ENCODE measurements at regions not wholly inside any gene's neighbourhood (a gene's known extent, or its start where the extent isn't known, plus 50 kb on each side); places are given as distances from the start of the nearest gene placed in this dataset.
A peak's percentile ranks its signal among the peaks of the same experiment; 100 is the strongest.

DNA sequence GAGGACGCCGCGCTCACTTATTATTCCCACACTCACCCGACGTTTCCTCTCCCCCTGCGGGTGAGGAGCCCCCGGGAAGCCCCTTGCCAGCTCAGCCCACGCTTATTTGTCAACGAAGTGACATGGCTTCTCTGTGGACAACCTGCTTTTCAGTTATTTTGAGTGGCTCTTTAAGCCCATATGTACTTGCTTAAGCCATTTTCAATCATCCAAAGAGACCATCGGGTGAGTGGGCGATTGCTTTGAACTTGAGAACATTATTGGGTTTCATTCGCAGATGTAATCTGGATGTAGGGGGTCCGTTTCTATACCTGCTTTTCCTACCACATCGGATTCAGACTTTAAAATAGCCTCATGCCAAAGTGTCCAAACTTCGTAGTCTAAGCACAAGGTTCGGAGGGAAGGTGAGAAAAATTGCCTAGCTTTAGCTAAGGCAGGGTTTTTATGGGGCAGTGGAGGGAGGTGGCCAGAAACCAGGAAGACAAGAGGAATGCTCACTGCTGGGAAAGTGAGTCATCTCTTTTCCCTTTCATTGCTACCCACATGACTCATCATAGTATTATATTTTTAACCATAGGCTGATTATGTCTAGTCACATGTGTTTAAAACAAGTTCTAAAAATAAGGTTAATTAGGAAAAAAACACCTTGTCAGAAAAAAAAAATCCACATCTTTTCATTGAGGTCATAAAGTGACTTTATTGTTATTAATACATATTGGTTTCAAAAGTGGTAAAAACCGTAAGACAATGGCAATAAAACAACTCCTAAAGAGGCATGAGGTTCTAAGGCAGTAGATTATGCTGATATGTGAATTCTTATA lies 773.1 kb upstream of the NR2F2 start:
- DNase-seq (ENCODE audit: insufficient read length, low spot score) (peak; percentile 18), FAIRE-seq (peak; percentile 81)
- TF ChIP-seq POLR2A (IDR thresholded peaks at IDR 0.05; ENCODE audit: low read depth, low read length): no peak

DNA sequence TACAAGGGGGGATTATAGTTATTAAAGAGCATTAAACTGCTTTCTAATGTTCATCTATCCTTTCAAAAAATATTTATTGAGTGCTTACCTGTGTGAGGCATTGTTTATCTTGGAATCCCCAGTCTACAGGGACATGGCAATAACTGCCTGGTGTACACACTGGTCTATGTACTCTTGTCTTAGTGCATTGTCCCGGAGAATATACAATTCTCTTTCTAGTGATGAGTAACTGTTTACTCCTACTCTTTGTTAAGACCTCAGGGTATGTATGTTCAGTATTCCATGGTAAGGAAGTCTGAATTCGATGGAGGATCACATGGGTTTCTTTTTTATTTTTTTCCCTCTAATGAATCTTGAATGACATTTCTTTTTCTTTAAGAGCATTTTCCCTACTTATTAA lies 772.4 kb upstream of the NR2F2 start:
- DNase-seq (ENCODE audit: insufficient read length, low spot score) (no peak), FAIRE-seq (no peak)
- TF ChIP-seq POLR2A (IDR thresholded peaks at IDR 0.05; ENCODE audit: low read depth, low read length): no peak

DNA sequence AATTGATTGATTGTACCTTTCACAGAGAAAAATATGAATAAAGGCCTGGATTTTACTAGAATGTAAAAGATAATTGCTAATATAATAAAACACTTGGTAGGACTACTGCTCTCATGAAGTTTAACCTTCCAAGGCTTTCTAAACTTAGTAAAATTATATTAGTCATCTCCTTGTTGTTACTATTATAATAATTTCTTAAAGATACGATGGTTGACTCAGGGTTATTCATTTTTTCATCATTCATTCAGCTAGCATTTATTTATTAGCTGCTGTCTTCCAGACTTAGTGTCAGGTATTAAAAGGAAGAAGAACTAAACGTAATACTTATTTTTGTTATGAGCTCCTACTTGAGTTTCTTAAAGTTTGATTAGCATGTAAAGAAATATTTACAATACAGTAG lies 771.6 kb upstream of the NR2F2 start:
- DNase-seq (ENCODE audit: insufficient read length, low spot score) (no peak), FAIRE-seq (no peak)
- TF ChIP-seq POLR2A (IDR thresholded peaks at IDR 0.05; ENCODE audit: low read depth, low read length): no peak

DNA sequence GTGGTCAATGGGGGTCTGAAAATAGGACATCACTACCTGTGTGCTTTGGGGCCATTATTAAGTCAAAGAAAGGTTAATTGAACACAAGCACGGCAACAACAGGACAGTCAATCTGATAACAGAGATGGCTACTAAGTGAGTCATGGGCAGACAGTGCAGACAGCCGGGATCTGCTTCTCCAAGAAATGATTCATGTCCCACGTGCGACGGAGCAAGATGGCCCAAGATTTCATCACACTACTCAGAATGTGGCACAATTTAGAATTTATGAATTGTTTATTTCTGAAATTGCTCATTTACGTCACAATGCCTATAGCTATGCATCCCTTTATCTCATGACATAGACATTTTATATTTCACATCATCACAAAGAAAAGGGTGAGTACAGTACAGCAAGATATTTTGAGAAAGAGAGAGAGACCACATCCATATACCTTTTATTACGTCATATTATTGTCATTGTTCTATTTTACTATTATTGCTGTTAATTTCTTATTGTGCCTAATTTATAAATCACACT lies 770.6 kb upstream of the NR2F2 start:
- peak; percentile 5 for DNase-seq (ENCODE audit: insufficient read length, low spot score)
- TF ChIP-seq POLR2A (IDR thresholded peaks at IDR 0.05; ENCODE audit: low read depth, low read length): no peak
- FAIRE-seq: peak; percentile 92

GRCh38 chr15:95561463-95561862 lies 769.0 kb upstream of the NR2F2 start:
- DNase-seq (ENCODE audit: insufficient read length, low spot score) (no peak), FAIRE-seq (no peak)
- no peak for TF ChIP-seq POLR2A (IDR thresholded peaks at IDR 0.05; ENCODE audit: low read depth, low read length)

DNA sequence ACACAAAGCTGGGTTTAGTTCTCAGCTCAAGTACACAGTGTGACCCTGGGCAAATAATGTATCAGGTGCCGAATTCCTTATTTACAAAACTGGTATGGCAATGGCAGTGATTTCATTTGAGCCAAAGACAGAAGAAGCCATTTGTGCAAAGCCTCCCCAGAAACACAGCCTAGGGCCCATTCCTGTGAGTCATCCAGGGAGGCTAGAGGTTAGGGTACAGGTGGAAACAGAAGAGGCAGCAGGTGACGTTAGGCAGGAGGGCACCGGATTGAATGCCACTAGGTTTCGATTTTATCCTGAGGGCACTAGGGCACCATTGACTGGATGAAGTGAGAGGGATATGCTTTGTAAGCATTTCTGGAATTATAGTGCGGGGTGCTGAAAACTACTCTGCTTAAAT lies 766.9 kb upstream of the NR2F2 start:
- no peak for FAIRE-seq
- DNase-seq (ENCODE audit: insufficient read length, low spot score): no peak
- no peak for TF ChIP-seq POLR2A (IDR thresholded peaks at IDR 0.05; ENCODE audit: low read depth, low read length)

DNA sequence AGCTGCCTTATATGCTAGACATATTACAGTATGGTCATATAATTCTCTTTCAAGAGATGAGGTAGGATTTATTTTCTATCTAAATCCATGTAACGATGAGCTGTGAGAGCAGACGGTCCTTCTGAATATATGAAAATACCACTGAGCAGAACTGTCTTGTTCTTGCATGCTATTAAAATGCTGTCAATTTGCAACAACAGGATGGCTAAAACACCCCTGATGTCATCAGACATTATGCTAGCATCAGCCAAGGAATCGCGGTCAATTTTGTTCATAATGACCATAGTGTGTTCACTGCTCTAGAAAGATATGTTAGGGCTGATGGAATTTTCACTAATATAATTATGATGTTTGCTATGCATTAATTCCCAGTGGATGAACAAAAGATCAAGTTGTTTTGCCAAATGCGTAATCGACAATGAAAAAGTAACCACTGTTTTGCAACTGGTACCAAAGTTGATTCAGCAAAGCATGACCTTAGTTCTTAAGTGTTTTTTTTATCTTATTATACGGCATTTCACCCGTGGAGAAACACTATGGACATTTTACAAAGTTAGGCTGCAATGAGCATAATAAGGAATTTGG lies 765.4 kb upstream of the NR2F2 start:
- DNase-seq (ENCODE audit: insufficient read length, low spot score): no peak
- no peak for FAIRE-seq
- TF ChIP-seq POLR2A (IDR thresholded peaks at IDR 0.05; ENCODE audit: low read depth, low read length): no peak

GRCh38 chr15:95565690-95566089 lies 764.8 kb upstream of the NR2F2 start:
- FAIRE-seq: no peak
- no peak for TF ChIP-seq POLR2A (IDR thresholded peaks at IDR 0.05; ENCODE audit: low read depth, low read length)
- no peak for DNase-seq (ENCODE audit: insufficient read length, low spot score)

DNA sequence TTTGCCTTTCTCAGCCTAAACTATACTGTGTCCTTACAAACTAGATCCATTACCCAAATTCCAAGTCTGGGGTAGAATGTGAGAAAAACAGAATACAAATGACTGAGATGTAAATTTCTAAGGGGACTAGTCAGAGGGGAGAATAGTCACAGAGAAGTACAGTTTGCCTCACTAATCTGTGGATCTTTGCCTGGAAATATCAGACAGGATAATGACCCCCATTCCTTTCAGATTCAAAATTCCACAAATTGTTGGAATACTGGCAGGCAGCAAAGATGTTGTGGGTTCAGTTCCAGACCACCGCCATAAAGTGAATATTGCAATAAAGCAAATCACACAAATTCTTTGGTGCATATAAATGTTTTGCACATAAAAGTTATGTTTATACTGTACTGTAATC lies 762.8 kb upstream of the NR2F2 start:
- TF ChIP-seq POLR2A (IDR thresholded peaks at IDR 0.05; ENCODE audit: low read depth, low read length): no peak
- DNase-seq (ENCODE audit: insufficient read length, low spot score) (no peak), FAIRE-seq (no peak)

GRCh38 chr15:95574053-95574452 lies 756.4 kb upstream of the NR2F2 start:
- FAIRE-seq: no peak
- no peak for DNase-seq (ENCODE audit: insufficient read length, low spot score)
- no peak for TF ChIP-seq POLR2A (IDR thresholded peaks at IDR 0.05; ENCODE audit: low read depth, low read length)

- DNase-seq (ENCODE audit: insufficient read length, low spot score) (no peak), FAIRE-seq (no peak)
- TF ChIP-seq POLR2A (IDR thresholded peaks at IDR 0.05; ENCODE audit: low read depth, low read length): no peak
Observed at GRCh38 chr15:95577927-95578326, 752.6 kb upstream of the NR2F2 start.

DNA sequence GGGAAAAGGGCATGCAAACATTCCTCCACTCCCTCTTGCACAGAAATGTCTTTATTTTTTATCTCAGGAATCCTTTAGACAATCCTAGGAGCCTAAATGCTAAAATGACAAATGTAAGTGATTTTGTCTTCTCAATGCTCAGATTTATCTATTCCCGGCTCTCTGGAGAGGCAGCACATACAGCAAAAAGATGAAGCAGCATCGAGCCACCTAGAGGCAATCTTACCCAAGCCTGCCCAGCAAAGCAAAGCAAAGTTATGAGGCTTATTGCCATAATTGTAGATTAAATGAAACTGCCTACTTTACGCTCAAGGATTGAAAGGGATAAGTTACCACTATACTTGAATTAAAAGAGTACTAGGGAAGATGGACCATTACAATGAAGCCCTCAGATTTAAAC lies 750.4 kb upstream of the NR2F2 start:
- FAIRE-seq (no peak), DNase-seq (ENCODE audit: insufficient read length, low spot score) (no peak)
- TF ChIP-seq POLR2A (IDR thresholded peaks at IDR 0.05; ENCODE audit: low read depth, low read length): no peak

DNA sequence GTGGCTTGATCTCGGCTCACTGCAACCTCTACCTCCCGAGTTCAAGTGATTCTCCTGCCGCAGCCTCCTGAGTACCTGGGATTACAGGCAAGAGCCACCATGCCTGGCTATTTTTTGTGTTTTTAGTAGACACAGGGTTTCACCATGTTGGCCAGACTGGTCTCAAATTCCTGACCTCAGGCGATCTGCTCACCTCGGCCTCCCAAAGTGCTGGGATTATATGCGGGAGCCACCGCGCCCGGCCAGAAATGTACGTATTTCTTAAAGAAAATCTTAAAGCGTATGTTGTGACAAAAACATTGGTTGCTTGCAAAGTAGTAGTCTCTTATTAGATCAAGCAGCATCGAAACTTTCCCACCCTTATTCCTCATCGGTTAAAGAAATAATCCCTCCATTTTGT lies 748.9 kb upstream of the NR2F2 start:
- no peak for FAIRE-seq
- DNase-seq (ENCODE audit: insufficient read length, low spot score): no peak
- no peak for TF ChIP-seq POLR2A (IDR thresholded peaks at IDR 0.05; ENCODE audit: low read depth, low read length)

DNA sequence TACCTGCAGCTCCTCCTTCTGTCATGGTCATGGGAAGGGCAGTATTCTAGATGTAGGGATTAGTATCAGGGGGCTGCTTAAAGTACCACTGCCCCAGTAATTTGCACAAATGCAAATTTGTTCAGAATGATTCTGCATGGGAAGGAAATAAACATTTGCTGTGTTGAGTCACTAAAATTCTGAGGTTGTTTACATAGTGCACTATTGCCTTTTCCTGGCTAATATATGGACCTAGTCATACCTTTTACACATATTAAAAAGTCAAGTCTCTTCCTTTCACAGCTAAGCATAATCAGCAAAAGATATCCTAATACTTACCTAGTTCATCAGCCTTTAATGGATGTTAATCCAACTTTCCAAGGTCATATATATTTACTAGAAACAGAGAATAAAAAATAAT lies 746.4 kb upstream of the NR2F2 start:
- FAIRE-seq (no peak), DNase-seq (ENCODE audit: insufficient read length, low spot score) (no peak)
- TF ChIP-seq POLR2A (IDR thresholded peaks at IDR 0.05; ENCODE audit: low read depth, low read length): no peak

DNA sequence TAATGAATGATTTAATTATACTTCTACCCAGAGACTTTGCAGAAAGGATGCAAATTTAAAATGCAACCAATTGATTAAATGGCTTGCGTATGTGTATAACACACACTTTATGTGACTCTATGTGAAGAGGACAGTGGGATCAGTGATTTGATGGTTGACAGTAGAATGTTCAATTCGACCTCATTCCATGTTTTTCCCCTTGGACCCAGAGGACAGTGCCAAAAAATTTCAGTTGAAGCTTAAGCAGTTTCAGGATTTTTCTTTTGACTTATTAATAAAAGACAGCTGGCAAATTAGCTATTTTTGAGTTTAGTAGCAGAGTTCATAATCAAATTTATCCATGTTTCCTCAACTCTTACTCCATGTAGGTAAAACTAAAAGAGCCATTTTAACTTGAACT lies 742.4 kb upstream of the NR2F2 start:
- DNase-seq (ENCODE audit: insufficient read length, low spot score) (no peak), FAIRE-seq (no peak)
- TF ChIP-seq POLR2A (IDR thresholded peaks at IDR 0.05; ENCODE audit: low read depth, low read length): no peak
